ENCODE measurements at regions not wholly inside any gene's neighbourhood (a gene's known extent, or its start where the extent isn't known, plus 50 kb on each side); places are given as distances from the start of the nearest gene placed in this dataset.

- TF ChIP-seq CTCF (IDR thresholded peaks at IDR 0.05; ENCODE audit: insufficient read depth, low read depth, low read length) (no peak), EZH2 (IDR thresholded peaks at IDR 0.05; ENCODE audit: insufficient read depth, low read length) (no peak)
These were observed 96.0 kb downstream of the ACTL7B start for GRCh38 chr9:108759835-108760234.

Measured in astrocyte (in vitro differentiated cells and primary cell).